Ovary (tissue), 7 donors: ENCODE measurements at regions not wholly inside any gene's neighbourhood (a gene's known extent, or its start where the extent isn't known, plus 50 kb on each side); places are given as distances from the start of the nearest gene placed in this dataset.

Experiments used
- DNase-seq, 5 donors: peaks; one replicate each; pipeline ENCODE4 v3.0.0-alpha.2; 2019 to 2020
- H3K27ac ChIP-seq, 2 donors: fragments of 200-600 bp; one replicate each; pipeline versions ENCODE4 v1.5.1 to v1.8.0; 2019 to 2022
- H3K27me3 ChIP-seq: fragments of 200-600 bp; one replicate; pipeline ENCODE4 v1.8.0; 2022
- H3K36me3 ChIP-seq: fragments of 200-600 bp; sonication (generic); one replicate; pipeline ENCODE4 v1.5.1; 2019
- H3K4me1 ChIP-seq: one replicate; pipeline ENCODE4 v1.8.1; 2013; ENCODE audit warnings: mild to moderate bottlenecking, moderate library complexity; ENCODE audit not compliant: insufficient read depth
- H3K4me3 ChIP-seq: fragments of 200-600 bp; sonication (generic); one replicate; pipeline ENCODE4 v1.5.1; 2017
- H3K9me3 ChIP-seq, 2 donors: fragments of 200-600 bp in 1 of 2; sonication (generic) in 1 of 2; one replicate each; pipeline versions ENCODE4 v1.5.1 to v1.8.1; 2013 to 2019; ENCODE audit warnings: mild to moderate bottlenecking in 1 of 2, moderate library complexity in 1 of 2
- CTCF ChIP-seq, 3 donors: fragments of 450-650 bp in 2 of 3; fragments of 200-600 bp in 1 of 3; IDR thresholded peaks; one replicate each; pipeline versions ENCODE4 v1.5.1 to v1.8.0; 2016 to 2022; ENCODE audit warnings: antibody characterized with exemption in 3 of 3, mild to moderate bottlenecking in 1 of 3
- EP300 ChIP-seq: sonication (generic); formaldehyde crosslinking; IDR thresholded peaks from one replicate; pipeline ENCODE4 v1.6.1; 2017; ENCODE audit warnings: antibody characterized with exemption
- POLR2A ChIP-seq: fragments of 450-650 bp; IDR thresholded peaks from one replicate; pipeline ENCODE4 v1.6.1; 2017; ENCODE audit warnings: antibody characterized with exemption, mild to moderate bottlenecking, moderate library complexity
- WGBS, 3 donors: extraction: QIAGEN DNeasy Blood & Tissue Kit in 1 of 3; methylation state at CpG; one replicate each; pipeline versions ENCODE4 v1.1.5 to v1.1.7; 2013 to 2017; 5-methylcytosine and 5-hydroxymethylcytosine counted together
- intact Hi-C, 4 donors: fragments of 100-400 bp; cut with DNase I; formaldehyde crosslinking; loops; one replicate each; pipeline versions ENCODE4 v1.11.0 to v1.15.1; 2022 to 2023
- donor health status: DM: no; HTN: no; CAD: no; lungs with moderate emphysema.
- donor health status: DM: no; HTN: no; CAD: no.
- donor health status: Bipolar disorder and iron deficiency.
- donor health status: DM: no; HTN: no; CAD: no.
- donor health status: DM: yes; HTN: yes; CAD: no.

GRCh38 chr13:106377341-106377740, 158.1 kb downstream of the EFNB2 start:
- Histone ChIP-seq H3K36me3 (no peaks in the 10 kb centered on the region), H3K9me3 (no peaks in the 10 kb centered on the region), H3K4me1 (no peaks in the 10 kb centered on the region), H3K27me3 (no peaks in the 10 kb centered on the region), H3K4me3 (no peak overlapping the region), H3K27ac (no peak overlapping the region)
- intact Hi-C loops, result no loop called here
- TF ChIP-seq EP300, result no peak
- TF ChIP-seq POLR2A, result no peak
- no peak for TF ChIP-seq CTCF (IDR thresholded peaks at IDR 0.05)
- 81 to 86% (median 81%) methylated on average over 7 of the region's 7 CpGs for WGBS, 3 donors
- DNase-seq, result no peak

GRCh38 chr13:106376401-106377112, 158.9 kb downstream of the EFNB2 start:
- 79 to 83% (median 82%) methylated on average over 21 of the region's 21 CpGs for WGBS, 3 donors
- Histone ChIP-seq H3K27me3 (no peaks in the 10 kb centered on the region), H3K36me3 (no peaks in the 10 kb centered on the region), H3K27ac (no peak overlapping the region), H3K4me3 (no peak overlapping the region), H3K4me1 (no peaks in the 10 kb centered on the region), H3K9me3 (no peaks in the 10 kb centered on the region)
- DNase-seq, result no peak
- TF ChIP-seq POLR2A (no peak), CTCF (IDR thresholded peaks at IDR 0.05) (no peak), EP300 (no peak)
- intact Hi-C loops, result no loop called here

GRCh38 chr13:106375085-106375484, 160.4 kb downstream of the EFNB2 start:
- no peaks in the 10 kb centered on the region for H3K27me3 ChIP-seq
- H3K4me3 ChIP-seq, result no peak overlapping the region
- intact Hi-C loops, result no loop called here
- H3K9me3 ChIP-seq, result no peaks in the 10 kb centered on the region
- H3K27ac ChIP-seq, result no peak overlapping the region
- TF ChIP-seq POLR2A (no peak), EP300 (no peak), CTCF (IDR thresholded peaks at IDR 0.05) (no peak)
- 94 to 98% (median 98%) methylated on average over 20 of the region's 20 CpGs for WGBS, 3 donors
- H3K4me1 ChIP-seq, result no peaks in the 10 kb centered on the region
- DNase-seq, result no peak
- no peaks in the 10 kb centered on the region for H3K36me3 ChIP-seq

- Histone ChIP-seq H3K4me1 (no peaks in the 10 kb centered on the region), H3K27ac (no peak overlapping the region), H3K4me3 (no peak overlapping the region), H3K27me3 (no peaks in the 10 kb centered on the region), H3K9me3 (no peaks in the 10 kb centered on the region), H3K36me3 (no peaks in the 10 kb centered on the region)
- TF ChIP-seq EP300 (no peak), POLR2A (no peak), CTCF (IDR thresholded peaks at IDR 0.05) (no peak)
- 95 to 97% (median 96%) methylated on average over 10 of the region's 10 CpGs for WGBS, 3 donors
- no peak for DNase-seq
- intact Hi-C loops, result no loop called here
Observed at GRCh38 chr13:106374631-106375030, 160.8 kb downstream of the EFNB2 start.
